IPS-NIHi11 (cell line): ENCODE measurements at regions not wholly inside any gene's neighbourhood (a gene's known extent, or its start where the extent isn't known, plus 50 kb on each side); places are given as distances from the start of the nearest gene placed in this dataset.

Experiments
- DNase-seq: peaks from one replicate; pipeline ENCODE4 v3.0.0; 2012; ENCODE audit warnings: mixed read lengths, low spot score

- no peak for DNase-seq
These were observed 2160.4 kb downstream of the MAT2B start for GRCh38 chr5:165665735-165666400.

DNA sequence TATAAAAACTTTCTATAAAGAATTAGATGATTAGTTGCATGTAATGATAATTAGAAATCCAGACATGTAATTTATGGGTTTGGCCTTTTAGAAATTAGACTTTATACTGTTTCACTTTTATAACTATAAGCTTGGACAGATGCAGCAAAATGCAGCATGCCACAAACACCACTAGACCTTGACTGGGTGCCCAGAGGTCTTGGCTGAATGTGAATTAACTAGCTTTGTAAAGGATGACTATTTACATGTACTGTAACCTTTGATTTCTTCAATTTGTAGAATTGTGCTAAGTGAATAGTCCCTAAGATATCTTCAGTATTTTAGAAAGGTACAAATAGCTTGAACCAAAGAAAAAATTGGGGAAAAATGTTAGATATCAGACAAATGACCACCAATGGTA is 2168.1 kb downstream of the MAT2B start:
- no peak for DNase-seq

GRCh38 chr5:165695796-165696195 is 2190.4 kb downstream of the MAT2B start:
- DNase-seq: no peak

DNA sequence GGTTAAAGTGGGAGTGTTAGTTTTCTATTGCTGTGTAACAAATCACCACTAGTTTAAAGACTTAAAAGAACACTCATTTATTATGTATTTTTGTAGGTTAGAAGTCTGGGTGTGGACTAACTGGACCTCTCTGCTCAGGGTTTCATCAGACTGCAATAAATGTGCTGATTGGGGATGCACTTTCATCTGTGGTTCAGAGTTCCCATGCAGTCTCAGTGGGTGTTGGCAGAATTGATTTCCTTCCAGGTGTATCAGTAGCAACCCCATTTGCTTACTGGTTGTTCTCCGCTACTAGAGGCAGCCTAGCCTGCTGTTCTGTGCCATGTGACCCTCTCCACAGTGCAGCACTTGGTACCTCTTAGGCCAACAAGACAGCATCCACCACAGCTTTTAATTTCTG is 2200.5 kb downstream of the MAT2B start:
- DNase-seq: no peak

- no peak for DNase-seq
These were observed 2206.6 kb downstream of the MAT2B start for GRCh38 chr5:165712011-165712410.

DNA sequence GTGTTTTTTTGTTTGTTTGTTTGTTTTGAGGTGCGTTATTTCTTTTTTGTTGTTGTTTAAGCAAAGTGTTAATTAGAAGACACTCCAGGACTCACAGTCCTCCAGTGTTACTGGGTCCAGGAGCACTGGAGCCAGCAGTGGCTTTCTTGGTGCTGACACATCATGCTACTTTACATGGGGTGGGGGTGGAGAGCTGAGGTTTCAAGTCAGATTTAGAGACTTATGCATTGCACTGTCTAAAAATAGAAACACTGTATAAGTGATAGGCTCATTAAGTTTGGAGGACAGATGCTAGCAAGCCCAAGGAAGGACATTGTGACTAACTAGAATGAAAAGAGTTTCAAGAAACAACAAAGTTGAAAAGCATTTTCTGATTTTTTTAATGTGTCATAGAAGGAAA is 2209.2 kb downstream of the MAT2B start:
- DNase-seq: no peak

DNA sequence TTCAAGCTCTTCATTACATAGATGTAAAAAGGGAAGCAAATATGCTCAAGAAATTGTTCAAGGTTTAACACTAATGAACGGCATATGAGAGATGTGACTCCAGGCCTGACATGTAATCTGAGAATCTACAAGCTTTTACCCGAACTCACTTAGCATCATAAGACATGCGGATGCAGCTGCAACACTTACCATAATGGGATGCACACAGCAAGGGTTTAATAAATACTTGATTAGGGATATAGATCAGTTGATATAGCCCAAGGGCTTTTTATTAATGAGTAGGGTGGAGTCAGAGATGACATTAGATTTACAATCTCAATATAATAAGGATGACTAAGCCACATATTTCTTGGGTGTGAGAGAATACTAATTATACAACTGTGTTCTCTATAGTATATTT is 2215.5 kb downstream of the MAT2B start:
- DNase-seq: no peak

GRCh38 chr5:165722401-165722800 is 2217.0 kb downstream of the MAT2B start:
- DNase-seq: no peak

GRCh38 chr5:165723931-165724330 is 2218.5 kb downstream of the MAT2B start:
- DNase-seq: no peak

DNA sequence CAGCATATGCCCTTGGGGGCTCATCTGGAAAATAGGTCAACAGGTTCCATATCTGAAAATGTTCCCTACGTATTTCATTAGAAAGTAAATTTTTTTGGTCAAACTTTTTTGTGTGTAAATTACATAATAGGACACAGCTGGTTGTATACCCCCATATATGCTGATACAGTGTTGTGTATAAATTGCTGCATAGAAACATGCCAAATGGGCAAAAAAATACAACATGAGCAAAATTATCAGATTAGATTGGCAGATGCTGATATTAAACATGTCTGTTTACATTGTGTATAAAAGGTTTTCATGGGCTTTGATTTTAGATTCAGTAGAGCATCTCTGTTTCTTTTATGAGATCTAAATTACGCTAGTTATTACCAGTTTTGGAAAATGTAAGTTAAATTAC is 2223.0 kb downstream of the MAT2B start:
- DNase-seq: no peak

- DNase-seq: no peak
These were observed 2230.0 kb downstream of the MAT2B start for GRCh38 chr5:165735388-165735787.

DNA sequence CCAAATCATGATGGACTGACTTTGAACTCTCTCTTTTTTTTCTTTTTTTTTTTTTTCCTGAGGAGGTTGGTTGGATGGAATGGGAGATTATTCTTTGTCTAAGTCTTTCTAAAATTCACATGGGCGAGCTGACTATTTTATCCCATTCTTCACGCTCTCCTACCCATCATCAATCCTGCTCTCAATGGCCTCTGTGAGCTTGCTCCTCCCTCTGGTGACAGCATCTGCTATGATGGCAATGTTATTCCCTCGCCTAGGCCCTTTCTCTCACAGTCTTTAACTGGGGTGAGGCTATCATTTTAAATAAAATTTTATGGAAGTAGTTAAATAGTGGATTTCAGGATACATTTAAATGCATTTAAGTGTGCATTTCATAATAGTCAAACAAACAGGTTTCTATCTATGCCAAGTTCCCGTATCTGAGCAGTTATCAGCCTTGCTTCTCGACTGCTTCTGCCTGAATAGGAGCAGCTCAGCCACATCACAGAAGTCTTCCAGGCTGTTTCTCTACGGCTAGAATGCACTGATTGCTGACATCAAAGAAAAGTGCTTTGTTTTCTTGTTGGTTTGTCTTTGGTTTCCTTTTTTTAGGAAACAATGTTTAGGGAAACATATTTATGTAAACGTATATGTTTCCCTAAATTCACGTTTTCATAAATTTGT is 2233.8 kb downstream of the MAT2B start:
- DNase-seq: no peak

GRCh38 chr5:165757791-165758190 is 2252.4 kb downstream of the MAT2B start:
- no peak for DNase-seq

GRCh38 chr5:165775111-165775510 is 2269.7 kb downstream of the MAT2B start:
- DNase-seq: no peak

DNA sequence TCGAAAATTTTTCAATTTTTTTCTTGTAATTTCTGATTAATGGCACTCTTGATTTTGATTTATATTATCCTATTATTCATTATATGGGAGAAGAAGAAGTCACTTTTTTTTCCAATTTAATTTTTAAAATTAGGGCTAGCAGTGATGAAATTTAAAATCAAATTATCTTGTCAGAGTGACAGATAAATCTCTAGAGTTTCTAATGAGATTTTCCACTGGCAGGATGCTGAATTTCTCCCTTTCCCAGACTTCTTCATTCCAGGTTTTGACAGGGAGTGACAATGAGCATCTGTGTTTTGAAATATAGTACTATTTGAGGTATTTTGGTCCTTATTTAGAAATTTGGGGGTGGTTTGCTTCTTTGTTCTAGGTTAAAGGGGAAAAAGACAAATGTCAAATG is 2274.1 kb downstream of the MAT2B start:
- DNase-seq: no peak

DNA sequence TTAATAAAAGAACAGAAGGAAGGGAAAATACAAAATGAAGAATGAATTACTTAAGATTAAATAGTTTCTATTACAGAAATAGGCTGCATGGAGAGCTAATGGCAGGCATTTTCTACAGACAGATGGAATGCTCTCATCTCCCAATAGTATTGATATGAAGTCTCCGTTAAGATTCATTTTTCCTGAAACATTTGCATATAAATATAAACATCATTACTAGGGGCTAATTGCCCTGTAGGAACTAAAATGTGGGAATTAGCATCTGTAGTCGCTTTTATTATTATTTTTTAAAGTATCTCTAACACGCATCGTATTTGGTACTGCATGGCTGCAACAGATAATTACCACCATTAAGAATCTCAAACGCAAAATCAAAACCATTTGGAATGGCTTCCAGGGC is 2275.5 kb downstream of the MAT2B start:
- DNase-seq: no peak

GRCh38 chr5:165781738-165782137 is 2276.3 kb downstream of the MAT2B start:
- DNase-seq: no peak

GRCh38 chr5:165783024-165783423 is 2277.6 kb downstream of the MAT2B start:
- no peak for DNase-seq

- no peak for DNase-seq
These were observed 2280.7 kb downstream of the MAT2B start for GRCh38 chr5:165786073-165786472.

DNA sequence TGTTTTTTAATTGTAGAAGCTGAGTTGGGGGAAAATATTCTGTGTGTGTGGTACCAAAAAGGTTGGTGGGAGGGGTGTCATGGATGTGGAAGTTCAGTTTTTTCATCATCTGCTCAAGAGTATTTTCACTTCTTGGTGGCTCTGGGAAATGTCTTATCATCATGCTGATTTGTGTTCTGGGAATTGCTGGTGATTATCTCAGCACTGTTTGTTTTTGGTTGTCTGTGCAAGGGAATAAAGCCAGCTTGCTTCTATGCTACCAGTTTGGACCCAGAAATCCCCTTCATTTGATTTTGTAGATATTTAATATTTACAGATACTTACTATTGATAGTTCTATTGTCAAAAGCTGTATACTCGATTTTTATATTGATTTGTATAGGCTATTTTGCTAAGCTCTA is 2289.7 kb downstream of the MAT2B start:
- DNase-seq: no peak

DNA sequence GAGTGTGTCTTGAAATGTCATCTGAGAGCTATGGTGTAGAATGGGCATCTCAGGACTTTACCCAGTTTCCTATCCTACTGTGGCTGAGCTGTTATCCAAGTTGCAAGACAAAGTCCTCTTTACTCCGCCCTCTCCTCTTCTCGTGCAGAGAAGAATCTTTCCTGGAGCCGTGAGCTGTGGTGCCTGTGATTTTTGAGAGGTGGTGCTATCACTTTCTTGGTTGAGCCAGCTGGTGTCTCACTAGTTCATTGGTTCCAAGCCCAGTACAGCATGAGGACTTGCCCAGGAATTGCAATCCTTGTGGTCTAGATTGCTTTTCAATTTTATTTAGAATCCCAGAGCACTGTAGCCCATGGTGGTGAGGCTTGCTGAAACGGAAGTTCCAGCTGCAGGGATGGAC is 2300.3 kb downstream of the MAT2B start:
- peak; percentile 26 for DNase-seq

DNA sequence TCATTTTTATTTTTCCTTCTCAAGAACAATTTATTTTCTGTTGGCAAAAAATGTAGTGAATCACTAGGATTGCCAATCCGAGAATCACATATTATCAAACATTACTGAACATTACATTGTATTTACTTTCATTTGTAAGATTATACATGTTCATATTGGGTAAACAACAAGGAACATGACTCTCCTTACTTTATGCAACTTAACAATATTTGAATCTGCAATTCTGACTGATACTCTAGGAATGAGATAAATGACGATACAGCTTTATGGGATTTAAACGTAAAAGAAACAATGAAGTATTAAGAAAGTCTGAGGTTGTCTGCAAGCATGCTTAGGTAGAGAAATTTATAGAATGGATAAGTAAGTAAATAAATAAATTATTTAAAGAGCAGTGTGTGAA is 2302.9 kb downstream of the MAT2B start:
- DNase-seq: no peak

GRCh38 chr5:165809914-165810313 is 2304.5 kb downstream of the MAT2B start:
- no peak for DNase-seq

DNA sequence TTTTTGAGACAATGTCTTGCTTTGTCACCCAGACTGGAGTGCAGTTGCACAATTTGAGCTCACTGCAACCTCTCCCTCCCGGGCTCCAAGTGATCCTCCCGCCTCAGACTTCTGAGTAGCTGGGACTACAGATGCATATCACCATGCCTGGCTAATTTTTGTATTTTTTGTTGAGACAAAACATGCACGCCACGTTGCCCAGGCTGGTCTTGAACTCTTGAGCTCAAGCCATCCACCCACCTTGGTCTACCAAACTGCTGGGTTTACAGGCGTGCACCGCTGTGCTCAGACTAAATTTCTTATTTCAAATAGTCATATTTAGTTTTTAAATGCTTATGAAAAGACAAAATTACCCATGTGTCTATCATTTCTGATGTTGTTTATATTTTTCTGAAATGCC is 2324.1 kb downstream of the MAT2B start:
- no peak for DNase-seq
